ENCODE measurements at regions not wholly inside any gene's neighbourhood (a gene's known extent, or its start where the extent isn't known, plus 50 kb on each side); places are given as distances from the start of the nearest gene placed in this dataset.

DNA sequence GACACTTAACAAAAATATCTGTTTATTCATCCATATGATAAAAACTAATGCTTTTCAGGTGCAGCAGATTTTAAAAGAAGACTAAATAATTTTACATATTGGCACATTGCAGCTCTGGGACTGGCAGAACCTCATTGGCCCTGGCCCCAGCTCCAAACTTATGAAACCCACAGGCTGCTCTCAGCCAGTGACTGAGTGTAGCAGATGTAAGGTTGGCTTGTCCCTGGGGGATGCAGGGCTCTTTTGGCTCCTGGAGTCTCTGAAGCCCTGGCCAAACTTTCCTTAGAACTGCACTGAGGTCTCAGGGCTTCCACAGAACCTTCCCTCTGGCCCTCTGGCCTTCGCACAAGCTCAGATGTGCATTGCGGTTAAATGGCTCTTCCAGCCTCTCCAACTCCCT lies 725.0 kb upstream of the SOX11 start:
- no peak for ATAC-seq
- H3K9ac ChIP-seq (ENCODE audit: insufficient read depth, low read depth, low read length): no peak overlapping the region
- no peaks in the 10 kb centered on the region for H3K79me2 ChIP-seq (ENCODE audit: insufficient read depth, low read length)
- WGBS (ENCODE audit: low lambda C conversion rate): 0% methylated on average over 2 of the region's 2 CpGs
- ChIA-PET POLR2A (no interaction called here), CTCF (ENCODE audit: low intra/inter-chr PET ratio, low total read pairs) (no interaction called here)
- H3K27me3 ChIP-seq (ENCODE audit: control insufficient read depth in 1 of 2, insufficient read depth in 2 of 2, low read length in 2 of 2): no peaks in the 10 kb centered on the region
- no peak for FAIRE-seq
- H4K20me1 ChIP-seq (ENCODE audit: insufficient read depth, low read length): no peaks in the 10 kb centered on the region
- H3K4me1 ChIP-seq (ENCODE audit: insufficient read depth, low read length): no peaks in the 10 kb centered on the region
- intact Hi-C loops (cut with micrococcal nuclease; ENCODE audit: unreplicated experiment) (no loop called here), in situ Hi-C loops (cut with HindIII; ENCODE audit: extremely low pct_ligation_motif_present, low pct_unique_long_range_greater_than_20kb) (no loop called here)
- no peak overlapping the region for H3K27ac ChIP-seq (ENCODE audit: extremely low read length, insufficient read depth, low read length)
- H3K4me2 ChIP-seq (ENCODE audit: low read depth, low read length): no peak overlapping the region
- no peak for DNase-seq (ENCODE audit: low spot score)
- no peak overlapping the region for H3K4me3 ChIP-seq (replicated peaks in 1 of 3; ENCODE audit: insufficient read depth in 1 of 3, low read depth in 2 of 3, low read length in 3 of 3)
- H3K9me3 ChIP-seq (ENCODE audit: low read length): peaks cover 4% of the 10 kb centered on the region
- no peak overlapping the region for H2AFZ ChIP-seq (ENCODE audit: low read length)
- no peaks in the 10 kb centered on the region for H3K36me3 ChIP-seq (replicated peaks in 1 of 2; ENCODE audit: control insufficient read depth in 1 of 2, insufficient read depth in 2 of 2, low read length in 2 of 2)
- no TSS peak for BruUV-seq (replicated peaks)
- TF ChIP-seq TARDBP (CRISPR knock-in tag; IDR thresholded peaks at IDR 0.05): no peak
- no peak for TF ChIP-seq ZSCAN21 (CRISPR knock-in tag; IDR thresholded peaks at IDR 0.05; ENCODE audit: borderline replicate concordance)
- TF ChIP-seq BRD4 (CRISPR knock-in tag; IDR thresholded peaks at IDR 0.05): no peak
- TF ChIP-seq FOXK2 (IDR thresholded peaks at IDR 0.05): no peak
- TF ChIP-seq, protein P1, sequence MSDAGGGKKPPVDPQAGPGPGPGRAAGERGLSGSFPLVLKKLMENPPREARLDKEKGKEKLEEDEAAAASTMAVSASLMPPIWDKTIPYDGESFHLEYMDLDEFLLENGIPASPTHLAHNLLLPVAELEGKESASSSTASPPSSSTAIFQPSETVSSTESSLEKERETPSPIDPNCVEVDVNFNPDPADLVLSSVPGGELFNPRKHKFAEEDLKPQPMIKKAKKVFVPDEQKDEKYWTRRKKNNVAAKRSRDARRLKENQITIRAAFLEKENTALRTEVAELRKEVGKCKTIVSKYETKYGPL (CRISPR knock-in tag; IDR thresholded peaks at IDR 0.05): no peak
- no peak for TF ChIP-seq KLF15 (CRISPR knock-in tag; IDR thresholded peaks at IDR 0.05; ENCODE audit: borderline replicate concordance)
- no peak for TF ChIP-seq U2AF1 (optimal IDR thresholded peaks at IDR 0.05; ENCODE audit: low read depth, low read length)
- no peak for TF ChIP-seq ZNF121 (CRISPR knock-in tag; IDR thresholded peaks at IDR 0.05)
- TF ChIP-seq ZSCAN30 (CRISPR knock-in tag; IDR thresholded peaks at IDR 0.05): no peak
- TF ChIP-seq, protein P2, sequence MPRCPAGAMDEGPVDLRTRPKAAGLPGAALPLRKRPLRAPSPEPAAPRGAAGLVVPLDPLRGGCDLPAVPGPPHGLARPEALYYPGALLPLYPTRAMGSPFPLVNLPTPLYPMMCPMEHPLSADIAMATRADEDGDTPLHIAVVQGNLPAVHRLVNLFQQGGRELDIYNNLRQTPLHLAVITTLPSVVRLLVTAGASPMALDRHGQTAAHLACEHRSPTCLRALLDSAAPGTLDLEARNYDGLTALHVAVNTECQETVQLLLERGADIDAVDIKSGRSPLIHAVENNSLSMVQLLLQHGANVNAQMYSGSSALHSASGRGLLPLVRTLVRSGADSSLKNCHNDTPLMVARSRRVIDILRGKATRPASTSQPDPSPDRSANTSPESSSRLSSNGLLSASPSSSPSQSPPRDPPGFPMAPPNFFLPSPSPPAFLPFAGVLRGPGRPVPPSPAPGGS (CRISPR knock-in tag; IDR thresholded peaks at IDR 0.05): no peak
- no peak for TF ChIP-seq KDM2A (CRISPR knock-in tag; IDR thresholded peaks at IDR 0.05; ENCODE audit: borderline replicate concordance, low read depth)
- TF ChIP-seq ZNF550 (CRISPR knock-in tag; IDR thresholded peaks at IDR 0.05; ENCODE audit: borderline replicate concordance): no peak
- TF ChIP-seq, protein P3, sequence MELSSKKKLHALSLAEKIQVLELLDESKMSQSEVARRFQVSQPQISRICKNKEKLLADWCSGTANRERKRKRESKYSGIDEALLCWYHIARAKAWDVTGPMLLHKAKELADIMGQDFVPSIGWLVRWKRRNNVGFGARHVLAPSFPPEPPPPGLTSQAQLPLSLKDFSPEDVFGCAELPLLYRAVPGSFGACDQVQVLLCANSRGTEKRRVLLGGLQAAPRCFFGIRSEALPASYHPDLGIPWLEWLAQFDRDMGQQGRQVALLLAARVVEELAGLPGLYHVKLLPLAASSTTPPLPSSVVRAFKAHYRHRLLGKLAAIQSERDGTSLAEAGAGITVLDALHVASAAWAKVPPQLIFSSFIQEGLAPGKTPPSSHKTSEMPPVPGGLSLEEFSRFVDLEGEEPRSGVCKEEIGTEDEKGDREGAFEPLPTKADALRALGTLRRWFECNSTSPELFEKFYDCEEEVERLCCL (CRISPR knock-in tag; IDR thresholded peaks at IDR 0.05; ENCODE audit: borderline replicate concordance): no peak
- TF ChIP-seq, protein P4, sequence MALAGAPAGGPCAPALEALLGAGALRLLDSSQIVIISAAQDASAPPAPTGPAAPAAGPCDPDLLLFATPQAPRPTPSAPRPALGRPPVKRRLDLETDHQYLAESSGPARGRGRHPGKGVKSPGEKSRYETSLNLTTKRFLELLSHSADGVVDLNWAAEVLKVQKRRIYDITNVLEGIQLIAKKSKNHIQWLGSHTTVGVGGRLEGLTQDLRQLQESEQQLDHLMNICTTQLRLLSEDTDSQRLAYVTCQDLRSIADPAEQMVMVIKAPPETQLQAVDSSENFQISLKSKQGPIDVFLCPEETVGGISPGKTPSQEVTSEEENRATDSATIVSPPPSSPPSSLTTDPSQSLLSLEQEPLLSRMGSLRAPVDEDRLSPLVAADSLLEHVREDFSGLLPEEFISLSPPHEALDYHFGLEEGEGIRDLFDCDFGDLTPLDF (CRISPR knock-in tag; IDR thresholded peaks at IDR 0.05): no peak
- TF ChIP-seq CHD2 (IDR thresholded peaks at IDR 0.05; ENCODE audit: low read depth, low read length): no peak
- TF ChIP-seq, protein P5, sequence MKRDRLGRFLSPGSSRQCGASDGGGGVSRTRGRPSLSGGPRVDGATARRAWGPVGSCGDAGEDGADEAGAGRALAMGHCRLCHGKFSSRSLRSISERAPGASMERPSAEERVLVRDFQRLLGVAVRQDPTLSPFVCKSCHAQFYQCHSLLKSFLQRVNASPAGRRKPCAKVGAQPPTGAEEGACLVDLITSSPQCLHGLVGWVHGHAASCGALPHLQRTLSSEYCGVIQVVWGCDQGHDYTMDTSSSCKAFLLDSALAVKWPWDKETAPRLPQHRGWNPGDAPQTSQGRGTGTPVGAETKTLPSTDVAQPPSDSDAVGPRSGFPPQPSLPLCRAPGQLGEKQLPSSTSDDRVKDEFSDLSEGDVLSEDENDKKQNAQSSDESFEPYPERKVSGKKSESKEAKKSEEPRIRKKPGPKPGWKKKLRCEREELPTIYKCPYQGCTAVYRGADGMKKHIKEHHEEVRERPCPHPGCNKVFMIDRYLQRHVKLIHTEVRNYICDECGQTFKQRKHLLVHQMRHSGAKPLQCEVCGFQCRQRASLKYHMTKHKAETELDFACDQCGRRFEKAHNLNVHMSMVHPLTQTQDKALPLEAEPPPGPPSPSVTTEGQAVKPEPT (CRISPR knock-in tag; IDR thresholded peaks at IDR 0.05; ENCODE audit: low read depth): no peak
- no peak for TF ChIP-seq DMAP1 (CRISPR knock-in tag; IDR thresholded peaks at IDR 0.05)
